C4-2B (cell line): ENCODE measurements at regions not wholly inside any gene's neighbourhood (a gene's known extent, or its start where the extent isn't known, plus 50 kb on each side); places are given as distances from the start of the nearest gene placed in this dataset.
"Not testable (repeated sequence)": the region's sequence is repeated elsewhere in the genome, so short reads cannot be mapped to it uniquely, and the experiment has no call there.

ENCODE experiments used
- CTCF ChIP-seq: fragments of 450-650 bp; conservative IDR thresholded peaks from 2 replicates; pipeline ENCODE4 v1.5.1; 2017; ENCODE audit warnings: mild to moderate bottlenecking
- ZFX ChIP-seq: fragments of 450-650 bp; IDR thresholded peaks from 2 replicates; pipeline ENCODE4 v1.6.1; 2017

- TF ChIP-seq CTCF, ZFX: not testable (repeated sequence)
These were observed 86.9 kb upstream of the CLINT1 start for GRCh38 chr5:157945822-157946221.
